ENCODE measurements at regions not wholly inside any gene's neighbourhood (a gene's known extent, or its start where the extent isn't known, plus 50 kb on each side); places are given as distances from the start of the nearest gene placed in this dataset.

DNA sequence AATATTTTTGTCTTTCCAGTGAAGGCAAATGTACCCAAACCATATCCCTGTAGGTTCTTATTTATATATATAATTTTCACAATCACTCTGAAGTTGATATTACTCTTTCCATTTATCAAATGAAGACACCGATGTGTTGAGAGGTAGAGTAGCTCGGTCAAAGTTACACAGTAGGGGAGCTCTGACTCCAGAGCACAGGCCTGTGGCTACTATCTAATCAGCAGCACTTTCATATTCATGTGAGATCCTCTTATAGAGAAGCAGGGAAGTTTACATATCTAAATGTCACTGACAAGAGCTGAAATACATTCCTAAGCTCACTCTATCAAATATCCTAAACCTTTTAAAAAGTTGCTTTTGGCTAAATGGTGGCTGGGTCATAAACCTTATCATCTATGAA, 241.1 kb upstream of the B3GALT2 start:
- TF ChIP-seq, protein P1, sequence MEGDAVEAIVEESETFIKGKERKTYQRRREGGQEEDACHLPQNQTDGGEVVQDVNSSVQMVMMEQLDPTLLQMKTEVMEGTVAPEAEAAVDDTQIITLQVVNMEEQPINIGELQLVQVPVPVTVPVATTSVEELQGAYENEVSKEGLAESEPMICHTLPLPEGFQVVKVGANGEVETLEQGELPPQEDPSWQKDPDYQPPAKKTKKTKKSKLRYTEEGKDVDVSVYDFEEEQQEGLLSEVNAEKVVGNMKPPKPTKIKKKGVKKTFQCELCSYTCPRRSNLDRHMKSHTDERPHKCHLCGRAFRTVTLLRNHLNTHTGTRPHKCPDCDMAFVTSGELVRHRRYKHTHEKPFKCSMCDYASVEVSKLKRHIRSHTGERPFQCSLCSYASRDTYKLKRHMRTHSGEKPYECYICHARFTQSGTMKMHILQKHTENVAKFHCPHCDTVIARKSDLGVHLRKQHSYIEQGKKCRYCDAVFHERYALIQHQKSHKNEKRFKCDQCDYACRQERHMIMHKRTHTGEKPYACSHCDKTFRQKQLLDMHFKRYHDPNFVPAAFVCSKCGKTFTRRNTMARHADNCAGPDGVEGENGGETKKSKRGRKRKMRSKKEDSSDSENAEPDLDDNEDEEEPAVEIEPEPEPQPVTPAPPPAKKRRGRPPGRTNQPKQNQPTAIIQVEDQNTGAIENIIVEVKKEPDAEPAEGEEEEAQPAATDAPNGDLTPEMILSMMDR (IDR thresholded peaks at IDR 0.05; ENCODE audit: borderline replicate concordance, extremely low read depth, low read length, poor library complexity, severe bottlenecking), result no peak
- TF ChIP-seq EZH2 (IDR thresholded peaks at IDR 0.05; ENCODE audit: borderline replicate concordance, low read depth, low read length, severe bottlenecking), result no peak
